Esophagus muscularis mucosa (tissue), 3 donors: ENCODE measurements at regions not wholly inside any gene's neighbourhood (a gene's known extent, or its start where the extent isn't known, plus 50 kb on each side); places are given as distances from the start of the nearest gene placed in this dataset.

ENCODE experiments used
- CTCF ChIP-seq, 3 experiments: fragments of 200-600 bp in 2 of 3; fragments of 450-650 bp in 1 of 3; sonication (generic) in 2 of 3; IDR thresholded peaks; one replicate each; pipeline ENCODE4 v1.5.1; 2017 to 2019; ENCODE audit warnings: antibody characterized with exemption in 3 of 3, mild to moderate bottlenecking in 2 of 3, moderate library complexity in 1 of 3
- POLR2A ChIP-seq: fragments of 450-650 bp; IDR thresholded peaks from one replicate; pipeline ENCODE4 v1.6.1; 2017; ENCODE audit warnings: antibody characterized with exemption, moderate library complexity, mild to moderate bottlenecking, low read depth
- POLR2AphosphoS5 ChIP-seq, 2 donors: sonication (generic); formaldehyde crosslinking; IDR thresholded peaks; one replicate each; pipeline ENCODE4 v1.6.1; 2017; ENCODE audit warnings: antibody characterized with exemption in 2 of 2

DNA sequence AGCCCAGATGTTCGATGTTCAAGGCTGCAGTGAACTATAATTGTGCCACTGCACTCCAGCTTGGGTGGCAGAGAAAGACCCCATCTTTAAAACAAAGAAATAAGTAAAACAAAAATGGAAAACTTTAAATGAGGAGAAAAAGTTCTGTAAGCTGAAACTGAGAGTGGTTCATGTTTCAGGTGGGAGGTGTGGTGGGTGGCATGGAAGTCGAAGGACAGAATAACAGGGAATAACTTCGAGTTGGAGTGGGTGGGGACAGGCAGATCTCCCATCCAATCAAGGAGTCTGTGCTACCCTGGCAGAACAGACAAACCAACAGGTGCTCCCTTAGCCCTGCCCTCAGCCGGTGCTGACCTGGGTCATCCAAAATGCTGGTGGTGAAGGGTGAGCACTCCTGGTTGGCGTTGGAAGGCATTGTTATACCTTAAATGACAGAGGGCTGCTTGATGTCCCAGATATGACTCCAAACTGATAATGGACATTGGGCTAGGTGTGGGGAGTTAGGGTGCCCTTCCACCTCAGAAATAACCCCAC lies 328.4 kb downstream of the DYSF start:
- no peak for TF ChIP-seq CTCF (IDR thresholded peaks at IDR 0.05)
- no peak for TF ChIP-seq POLR2A
- TF ChIP-seq POLR2AphosphoS5 (IDR thresholded peaks at IDR 0.05) = no peak
